CD4-positive, alpha-beta T cell (primary cell): ENCODE measurements at regions not wholly inside any gene's neighbourhood (a gene's known extent, or its start where the extent isn't known, plus 50 kb on each side); places are given as distances from the start of the nearest gene placed in this dataset.

Experiments
- ATAC-seq: fragments of 200-7000 bp; cut with Tn5 transposase; one replicate; pipeline ENCODE4 v1.10.0; 2022; ENCODE audit warnings: mild to moderate bottlenecking; ENCODE audit not compliant: poor library complexity
- CTCF ChIA-PET: fragments of 350-600 bp; sonication (Branson Sonifier 250); formaldehyde crosslinking; loops from one replicate; lab custom pipeline; 2021; ENCODE audit warnings: antibody characterized with exemption, inconsistent platforms; lab: Charles Lee
- POLR2A ChIA-PET: fragments of 350-600 bp; sonication (Branson Sonifier 250); formaldehyde crosslinking; loops from one replicate; lab custom pipeline; 2021; ENCODE audit warnings: antibody characterized with exemption, inconsistent platforms; lab: Charles Lee
- DNase-seq, 14 experiments: peaks; one replicate each; pipeline ENCODE4 v3.0.0-alpha.2; 2013 to 2020; ENCODE audit warnings: mixed read lengths in 2 of 14
- H3K27ac ChIP-seq, 2 donors: one replicate each; pipeline versions ENCODE4 v1.5.1 to v1.7.0; 2013; ENCODE audit warnings: low read length in 2 of 2, low read depth in 1 of 2, mild to moderate bottlenecking in 1 of 2
- H3K27me3 ChIP-seq, 2 experiments: 1 replicate in 1 of 2; 2 replicates in 1 of 2; pipeline versions ENCODE4 v1.6.1 to v1.7.0; 2013; ENCODE audit warnings: low read length in 2 of 2, control low read depth in 1 of 2, mild to moderate bottlenecking in 1 of 2, moderate library complexity in 1 of 2; ENCODE audit not compliant: insufficient read depth in 2 of 2, control insufficient read depth in 1 of 2
- H3K36me3 ChIP-seq: one replicate; pipeline ENCODE4 v1.6.1; 2013; ENCODE audit warnings: low read length, control low read depth; ENCODE audit not compliant: insufficient read depth
- H3K4me1 ChIP-seq: one replicate; pipeline ENCODE4 v1.6.1; 2013; ENCODE audit warnings: low read length, control low read depth; ENCODE audit not compliant: insufficient read depth
- H3K4me3 ChIP-seq: one replicate; pipeline ENCODE4 v1.5.1; 2013; ENCODE audit warnings: mild to moderate bottlenecking, low read length, moderate library complexity
- H3K9me3 ChIP-seq, 2 experiments: 1 replicate in 1 of 2; 2 replicates in 1 of 2; pipeline versions ENCODE4 v1.6.1 to v1.7.0; 2013; ENCODE audit warnings: low read length in 2 of 2, mild to moderate bottlenecking in 2 of 2, control low read depth in 1 of 2, moderate library complexity in 1 of 2; ENCODE audit not compliant: control insufficient read depth in 1 of 2, insufficient read depth in 1 of 2
- H3K27ac Mint-ChIP-seq: one replicate; pipeline ENCODE4 v1.8.0; 2020; ENCODE audit warnings: mixed read lengths
- H3K27me3 Mint-ChIP-seq: one replicate; pipeline ENCODE4 v1.8.0; 2021; ENCODE audit warnings: mixed read lengths
- H3K36me3 Mint-ChIP-seq: one replicate; pipeline ENCODE4 v1.8.0; 2021; ENCODE audit warnings: low read depth, mixed read lengths
- H3K4me1 Mint-ChIP-seq: one replicate; pipeline ENCODE4 v1.8.0; 2021; ENCODE audit warnings: low read depth, mixed read lengths
- H3K4me3 Mint-ChIP-seq: one replicate; pipeline ENCODE4 v1.8.0; 2020; ENCODE audit warnings: mild to moderate bottlenecking, mixed read lengths
- H3K9me3 Mint-ChIP-seq: one replicate; pipeline ENCODE4 v1.8.0; 2020; ENCODE audit warnings: mixed read lengths
- intact Hi-C, 2 experiments: fragments of 100-400 bp; cut with DNase I in 1 of 2; cut with micrococcal nuclease in 1 of 2; formaldehyde crosslinking; loops; one replicate each; pipeline versions ENCODE4 v1.15.1 to v1.9.0; 2023 to 2025; cut with DNase I, micrococcal nuclease
- TF ChIP-seq, protein P1 (sequence below): fragments of 200-600 bp; IDR thresholded peaks from one replicate; pipeline ENCODE4 v1.8.0; 2022; ENCODE audit warnings: antibody characterized with exemption, mild to moderate bottlenecking

DNA sequence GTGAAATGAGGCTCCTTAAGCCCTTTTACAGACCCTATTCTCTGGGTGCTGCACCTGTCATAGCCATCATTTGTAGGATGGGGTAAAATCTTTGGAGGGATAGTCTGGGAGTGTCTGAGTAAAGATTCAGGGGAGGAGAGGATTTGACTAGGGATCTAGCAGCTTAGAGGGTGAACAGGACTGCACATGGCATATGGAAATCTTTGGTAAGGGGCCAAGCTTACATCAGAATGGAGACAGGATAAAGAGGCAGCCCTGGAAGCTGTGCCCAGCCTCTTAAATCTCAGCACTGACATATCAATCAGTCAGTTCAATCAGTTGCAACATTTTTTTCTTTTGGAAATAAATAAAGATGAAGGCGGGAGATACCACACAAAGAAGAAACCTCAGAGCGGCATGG is 301.8 kb upstream of the CADM1 start:
- no peak overlapping the region for H3K27ac ChIP-seq
- TF ChIP-seq, protein P1, sequence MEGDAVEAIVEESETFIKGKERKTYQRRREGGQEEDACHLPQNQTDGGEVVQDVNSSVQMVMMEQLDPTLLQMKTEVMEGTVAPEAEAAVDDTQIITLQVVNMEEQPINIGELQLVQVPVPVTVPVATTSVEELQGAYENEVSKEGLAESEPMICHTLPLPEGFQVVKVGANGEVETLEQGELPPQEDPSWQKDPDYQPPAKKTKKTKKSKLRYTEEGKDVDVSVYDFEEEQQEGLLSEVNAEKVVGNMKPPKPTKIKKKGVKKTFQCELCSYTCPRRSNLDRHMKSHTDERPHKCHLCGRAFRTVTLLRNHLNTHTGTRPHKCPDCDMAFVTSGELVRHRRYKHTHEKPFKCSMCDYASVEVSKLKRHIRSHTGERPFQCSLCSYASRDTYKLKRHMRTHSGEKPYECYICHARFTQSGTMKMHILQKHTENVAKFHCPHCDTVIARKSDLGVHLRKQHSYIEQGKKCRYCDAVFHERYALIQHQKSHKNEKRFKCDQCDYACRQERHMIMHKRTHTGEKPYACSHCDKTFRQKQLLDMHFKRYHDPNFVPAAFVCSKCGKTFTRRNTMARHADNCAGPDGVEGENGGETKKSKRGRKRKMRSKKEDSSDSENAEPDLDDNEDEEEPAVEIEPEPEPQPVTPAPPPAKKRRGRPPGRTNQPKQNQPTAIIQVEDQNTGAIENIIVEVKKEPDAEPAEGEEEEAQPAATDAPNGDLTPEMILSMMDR: no peak
- H3K36me3 ChIP-seq: no peaks in the 10 kb centered on the region
- Mint-ChIP-seq H3K27me3 (no peaks in the 10 kb centered on the region), H3K4me3 (no peak overlapping the region), H3K9me3 (peaks cover 13% of the 10 kb centered on the region), H3K27ac (no peak overlapping the region), H3K4me1 (no peaks in the 10 kb centered on the region), H3K36me3 (no peaks in the 10 kb centered on the region)
- H3K9me3 ChIP-seq: peaks cover 17% of the 10 kb centered on the region in 2 experiments
- CTCF ChIA-PET: no interaction called here
- no peaks in the 10 kb centered on the region for H3K27me3 ChIP-seq
- POLR2A ChIA-PET: no interaction called here
- DNase-seq: no peak
- ATAC-seq: no peak
- H3K4me3 ChIP-seq: no peak overlapping the region
- H3K4me1 ChIP-seq: no peaks in the 10 kb centered on the region
- intact Hi-C loops: no loop called here

DNA sequence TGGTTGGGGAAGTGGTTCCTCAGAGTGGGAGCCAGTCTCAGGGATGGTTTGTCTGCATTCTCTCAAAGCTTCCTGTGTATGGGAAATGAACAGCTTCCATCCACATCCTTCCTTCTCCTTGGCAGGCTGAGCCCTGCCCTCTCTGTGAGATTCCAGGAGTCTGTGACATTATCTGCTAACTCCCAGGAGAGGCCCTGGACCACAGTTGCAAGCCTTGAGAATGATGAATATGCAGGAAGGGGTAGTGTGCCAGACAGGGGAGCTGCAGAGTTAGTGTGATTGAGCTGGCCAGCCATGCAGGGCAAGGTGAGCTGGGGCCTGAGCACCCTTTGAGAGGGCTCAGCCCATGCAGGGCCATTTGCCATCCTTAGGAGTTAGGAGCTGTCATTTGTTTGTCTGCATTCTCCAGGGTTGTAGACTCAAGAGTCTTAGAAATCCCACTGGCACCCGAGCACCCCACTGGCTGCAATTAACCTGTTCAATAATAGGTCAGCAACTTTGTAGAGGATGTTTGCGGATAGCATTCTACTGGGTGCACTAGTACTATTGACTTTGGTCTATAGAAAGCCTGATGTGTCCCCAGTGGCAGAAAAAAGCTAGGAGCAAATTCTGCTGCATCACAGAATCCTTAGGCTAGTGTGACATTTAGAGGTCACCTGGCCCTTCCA is 299.0 kb upstream of the CADM1 start:
- DNase-seq: no peak
- Mint-ChIP-seq H3K27me3 (no peaks in the 10 kb centered on the region), H3K4me1 (no peaks in the 10 kb centered on the region), H3K9me3 (peaks cover 4% of the 10 kb centered on the region), H3K36me3 (no peaks in the 10 kb centered on the region), H3K27ac (no peak overlapping the region), H3K4me3 (no peak overlapping the region)
- no peaks in the 10 kb centered on the region for H3K27me3 ChIP-seq
- CTCF ChIA-PET: no interaction called here
- POLR2A ChIA-PET: no interaction called here
- intact Hi-C loops: no loop called here
- H3K4me3 ChIP-seq: no peak overlapping the region
- H3K4me1 ChIP-seq: no peaks in the 10 kb centered on the region
- H3K36me3 ChIP-seq: no peaks in the 10 kb centered on the region
- TF ChIP-seq, protein P1: no peak
- H3K9me3 ChIP-seq: peaks cover 11 to 12% of the 10 kb centered on the region in 2 experiments
- ATAC-seq: no peak
- H3K27ac ChIP-seq: no peak overlapping the region

DNA sequence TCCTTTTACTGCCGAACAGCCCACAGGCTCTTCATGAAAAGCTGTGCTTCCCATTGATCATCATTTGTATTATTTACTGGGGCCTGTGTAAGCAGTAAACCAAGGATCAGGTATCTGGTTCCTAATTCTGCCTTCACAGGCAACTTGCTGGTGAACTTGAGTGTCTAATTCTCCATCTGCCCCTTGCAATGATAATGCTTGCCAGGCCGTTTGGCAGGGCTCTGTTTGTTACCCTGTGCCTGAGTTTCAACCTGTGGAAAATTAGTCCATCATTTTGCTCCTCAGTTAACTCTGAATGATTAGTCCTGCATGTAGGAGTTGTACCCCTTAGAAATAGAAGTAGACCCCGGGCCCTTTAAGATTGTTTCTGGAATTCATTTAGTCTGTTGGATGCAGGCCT is 298.4 kb upstream of the CADM1 start:
- no peak overlapping the region for H3K4me3 Mint-ChIP-seq
- H3K27ac Mint-ChIP-seq: no peak overlapping the region
- Histone ChIP-seq H3K27ac (no peak overlapping the region), H3K36me3 (no peaks in the 10 kb centered on the region), H3K4me3 (no peak overlapping the region), H3K9me3 (peaks cover 7 to 10% of the 10 kb centered on the region in 2 experiments), H3K27me3 (no peaks in the 10 kb centered on the region), H3K4me1 (no peaks in the 10 kb centered on the region)
- intact Hi-C loops: no loop called here
- H3K4me1 Mint-ChIP-seq: no peaks in the 10 kb centered on the region
- POLR2A ChIA-PET: no interaction called here
- DNase-seq (no peak), ATAC-seq (no peak)
- no peaks in the 10 kb centered on the region for H3K36me3 Mint-ChIP-seq
- peaks cover 4% of the 10 kb centered on the region for H3K9me3 Mint-ChIP-seq
- CTCF ChIA-PET: no interaction called here
- no peaks in the 10 kb centered on the region for H3K27me3 Mint-ChIP-seq
- TF ChIP-seq, protein P1: no peak
